Stimulated activated CD8-positive, alpha-beta memory T cell treated with anti-CD3 and anti-CD28 coated beads, Interleukin-12 subunit alpha, Interleukin-12 subunit beta, amount 100 ng/mL, for 1 hour (primary cell): ENCODE measurements at regions not wholly inside any gene's neighbourhood (a gene's known extent, or its start where the extent isn't known, plus 50 kb on each side); places are given as distances from the start of the nearest gene placed in this dataset.

Experiments used
- DNase-seq: peaks from one replicate; pipeline ENCODE4 v3.0.0-alpha.2; 2020; ENCODE audit warnings: low read depth

GRCh38 chr14:98835051-98835824, 436.8 kb downstream of the BCL11B start:
- no peak for DNase-seq

GRCh38 chr14:98835825-98836100, 436.2 kb downstream of the BCL11B start:
- DNase-seq: no peak

GRCh38 chr14:98840091-98840490, 431.9 kb downstream of the BCL11B start:
- no peak for DNase-seq

GRCh38 chr14:98840511-98840910, 431.5 kb downstream of the BCL11B start:
- DNase-seq: no peak

GRCh38 chr14:98844456-98844855, 427.5 kb downstream of the BCL11B start:
- DNase-seq: no peak

GRCh38 chr14:98847521-98848468, 424.2 kb downstream of the BCL11B start:
- DNase-seq: no peak

GRCh38 chr14:98853063-98853729, 418.8 kb downstream of the BCL11B start:
- no peak for DNase-seq

GRCh38 chr14:98855926-98856715, 415.9 kb downstream of the BCL11B start:
- no peak for DNase-seq

- DNase-seq: no peak
These were observed 413.8 kb downstream of the BCL11B start for GRCh38 chr14:98858158-98858557.

- DNase-seq: no peak
These were observed 413.4 kb downstream of the BCL11B start for GRCh38 chr14:98858561-98858960.

GRCh38 chr14:98859301-98859700, 412.7 kb downstream of the BCL11B start:
- no peak for DNase-seq

GRCh38 chr14:98864211-98864610, 407.8 kb downstream of the BCL11B start:
- DNase-seq: no peak

- no peak for DNase-seq
These were observed 404.9 kb downstream of the BCL11B start for GRCh38 chr14:98867146-98867545.

GRCh38 chr14:98867726-98868125, 404.3 kb downstream of the BCL11B start:
- no peak for DNase-seq

- no peak for DNase-seq
These were observed 403.1 kb downstream of the BCL11B start for GRCh38 chr14:98868866-98869265.

GRCh38 chr14:98871796-98872195, 400.2 kb downstream of the BCL11B start:
- DNase-seq: no peak

- DNase-seq: no peak
These were observed 394.9 kb downstream of the BCL11B start for GRCh38 chr14:98877065-98877464.

GRCh38 chr14:98878282-98878681, 393.7 kb downstream of the BCL11B start:
- no peak for DNase-seq

GRCh38 chr14:98886982-98887381, 385.0 kb downstream of the BCL11B start:
- DNase-seq: no peak

GRCh38 chr14:98888281-98888680, 383.7 kb downstream of the BCL11B start:
- no peak for DNase-seq

- no peak for DNase-seq
These were observed 382.8 kb downstream of the BCL11B start for GRCh38 chr14:98888927-98889835.
